ENCODE measurements at regions not wholly inside any gene's neighbourhood (a gene's known extent, or its start where the extent isn't known, plus 50 kb on each side); places are given as distances from the start of the nearest gene placed in this dataset.
"Not testable (repeated sequence)": the region's sequence is repeated elsewhere in the genome, so short reads cannot be mapped to it uniquely, and the experiment has no call there.

DNA sequence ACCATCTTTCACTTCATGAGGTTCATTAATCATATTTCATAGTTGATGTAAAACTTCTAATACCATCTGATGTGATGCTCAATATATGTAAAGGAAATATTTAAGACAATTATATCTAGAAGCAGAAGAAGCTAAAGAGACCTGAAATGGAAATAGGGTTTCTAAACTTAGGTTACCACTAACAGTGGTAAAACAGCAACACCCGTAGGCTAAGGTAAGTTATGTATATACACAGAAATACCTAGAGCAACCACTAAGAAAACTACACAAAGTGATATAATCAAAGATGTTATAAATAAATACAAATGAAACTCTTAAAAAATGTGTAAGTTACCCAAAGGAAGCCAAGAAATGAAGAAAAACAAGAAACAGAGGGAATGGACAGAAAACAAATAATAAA is 61.1 kb upstream of the TNFSF4 start:
- no peak overlapping the region for H3K27ac ChIP-seq
- no peaks in the 10 kb centered on the region for H3K36me3 ChIP-seq
- no peaks in the 10 kb centered on the region for H3K27me3 ChIP-seq
- WGBS, 2 donors: 87 to 100% methylated on average over 1 of the region's 1 CpG
- no peaks in the 10 kb centered on the region for H3K9me3 ChIP-seq
- H3K4me3 ChIP-seq: no peak overlapping the region
- ATAC-seq (ENCODE audit: low FRiP score in 2 of 2): no peak
- no peaks in the 10 kb centered on the region for H3K4me1 ChIP-seq
- TF ChIP-seq POLR2A (IDR thresholded peaks at IDR 0.05): no peak
- TF ChIP-seq POLR2AphosphoS5 (IDR thresholded peaks at IDR 0.05): no peak
- no peak for TF ChIP-seq EP300 (IDR thresholded peaks at IDR 0.05)
- TF ChIP-seq, protein P1, sequence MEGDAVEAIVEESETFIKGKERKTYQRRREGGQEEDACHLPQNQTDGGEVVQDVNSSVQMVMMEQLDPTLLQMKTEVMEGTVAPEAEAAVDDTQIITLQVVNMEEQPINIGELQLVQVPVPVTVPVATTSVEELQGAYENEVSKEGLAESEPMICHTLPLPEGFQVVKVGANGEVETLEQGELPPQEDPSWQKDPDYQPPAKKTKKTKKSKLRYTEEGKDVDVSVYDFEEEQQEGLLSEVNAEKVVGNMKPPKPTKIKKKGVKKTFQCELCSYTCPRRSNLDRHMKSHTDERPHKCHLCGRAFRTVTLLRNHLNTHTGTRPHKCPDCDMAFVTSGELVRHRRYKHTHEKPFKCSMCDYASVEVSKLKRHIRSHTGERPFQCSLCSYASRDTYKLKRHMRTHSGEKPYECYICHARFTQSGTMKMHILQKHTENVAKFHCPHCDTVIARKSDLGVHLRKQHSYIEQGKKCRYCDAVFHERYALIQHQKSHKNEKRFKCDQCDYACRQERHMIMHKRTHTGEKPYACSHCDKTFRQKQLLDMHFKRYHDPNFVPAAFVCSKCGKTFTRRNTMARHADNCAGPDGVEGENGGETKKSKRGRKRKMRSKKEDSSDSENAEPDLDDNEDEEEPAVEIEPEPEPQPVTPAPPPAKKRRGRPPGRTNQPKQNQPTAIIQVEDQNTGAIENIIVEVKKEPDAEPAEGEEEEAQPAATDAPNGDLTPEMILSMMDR (IDR thresholded peaks at IDR 0.05): no peak
- DNase-seq: no peak

DNA sequence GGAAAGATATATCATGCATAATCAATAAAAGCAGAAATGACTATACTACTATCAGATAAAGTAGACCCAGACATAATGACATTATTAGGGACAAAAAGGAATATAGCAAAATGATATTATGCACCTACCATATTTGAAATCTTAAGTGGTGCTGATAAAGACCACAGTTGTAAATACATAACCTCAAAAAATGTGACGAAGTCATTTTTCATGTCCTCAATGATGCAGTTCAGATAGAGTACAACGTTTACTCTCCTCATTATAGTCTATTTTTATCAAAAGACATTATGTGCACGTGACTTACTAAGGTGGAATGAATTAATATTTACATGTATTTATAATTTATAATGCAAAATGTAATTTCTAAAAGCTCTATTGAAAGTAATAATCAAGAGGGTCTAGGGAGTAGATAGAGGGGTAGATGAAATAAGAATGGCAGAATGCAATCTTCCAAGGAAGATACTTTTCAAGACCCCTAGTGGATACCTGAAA is 61.7 kb upstream of the TNFSF4 start:
- no peak for ATAC-seq (ENCODE audit: low FRiP score in 2 of 2)
- no peaks in the 10 kb centered on the region for H3K27me3 ChIP-seq
- no peaks in the 10 kb centered on the region for H3K9me3 ChIP-seq
- H3K4me3 ChIP-seq: no peak overlapping the region
- DNase-seq: no peak
- WGBS, 2 donors: 63 to 77% methylated on average over 3 of the region's 3 CpGs
- no peaks in the 10 kb centered on the region for H3K36me3 ChIP-seq
- H3K4me1 ChIP-seq: no peaks in the 10 kb centered on the region
- no peak for TF ChIP-seq POLR2AphosphoS5 (IDR thresholded peaks at IDR 0.05)
- TF ChIP-seq EP300 (IDR thresholded peaks at IDR 0.05): no peak
- TF ChIP-seq, protein P1 (IDR thresholded peaks at IDR 0.05): no peak
- TF ChIP-seq POLR2A (IDR thresholded peaks at IDR 0.05): no peak
- no peak overlapping the region for H3K27ac ChIP-seq

DNA sequence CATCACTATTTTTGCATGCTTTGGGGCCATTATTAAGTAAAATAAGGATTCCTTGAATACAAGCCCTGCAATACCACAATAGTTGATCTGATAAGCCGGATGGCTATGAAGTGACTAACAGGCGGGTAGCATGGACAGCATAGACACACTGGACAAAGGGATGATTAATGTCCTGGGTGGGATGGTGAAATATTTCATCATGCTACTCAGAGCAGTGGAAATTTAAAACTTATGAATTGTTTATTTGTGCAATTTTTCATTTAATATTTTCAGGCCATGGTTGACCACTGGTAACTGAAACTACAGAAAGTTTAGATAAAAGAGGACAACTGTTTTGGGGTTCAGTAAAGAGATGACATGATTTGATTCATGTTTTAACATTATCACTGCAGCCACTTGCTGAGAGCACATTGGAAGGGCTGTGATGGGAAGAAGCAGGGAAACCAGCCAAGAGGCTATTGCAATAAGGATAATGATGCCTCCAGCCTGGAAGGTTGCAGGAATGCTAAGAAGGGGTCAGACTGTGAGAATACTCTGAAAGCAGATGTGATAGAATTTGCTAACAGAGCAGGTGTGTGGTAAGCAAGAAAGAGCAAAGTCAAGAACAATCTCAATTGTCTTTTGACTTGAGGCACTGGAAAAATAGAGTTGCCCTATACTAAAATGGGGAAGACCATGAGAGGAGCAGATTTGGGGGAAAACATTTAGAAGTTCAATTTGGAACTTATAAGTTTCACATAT is 62.5 kb upstream of the TNFSF4 start:
- Histone ChIP-seq H3K4me3 (no peak overlapping the region), H3K36me3 (no peaks in the 10 kb centered on the region), H3K27me3 (no peaks in the 10 kb centered on the region), H3K4me1 (no peaks in the 10 kb centered on the region), H3K27ac (no peak overlapping the region), H3K9me3 (no peaks in the 10 kb centered on the region)
- no peak for TF ChIP-seq POLR2AphosphoS5 (IDR thresholded peaks at IDR 0.05)
- TF ChIP-seq EP300 (IDR thresholded peaks at IDR 0.05): no peak
- TF ChIP-seq, protein P1 (IDR thresholded peaks at IDR 0.05): no peak
- no peak for TF ChIP-seq POLR2A (IDR thresholded peaks at IDR 0.05)
- no peak for DNase-seq
- WGBS, 2 donors: 75 to 85% methylated on average over 2 of the region's 2 CpGs
- peak in 1 of 2 donors; percentile 84 for ATAC-seq (ENCODE audit: low FRiP score in 2 of 2)

DNA sequence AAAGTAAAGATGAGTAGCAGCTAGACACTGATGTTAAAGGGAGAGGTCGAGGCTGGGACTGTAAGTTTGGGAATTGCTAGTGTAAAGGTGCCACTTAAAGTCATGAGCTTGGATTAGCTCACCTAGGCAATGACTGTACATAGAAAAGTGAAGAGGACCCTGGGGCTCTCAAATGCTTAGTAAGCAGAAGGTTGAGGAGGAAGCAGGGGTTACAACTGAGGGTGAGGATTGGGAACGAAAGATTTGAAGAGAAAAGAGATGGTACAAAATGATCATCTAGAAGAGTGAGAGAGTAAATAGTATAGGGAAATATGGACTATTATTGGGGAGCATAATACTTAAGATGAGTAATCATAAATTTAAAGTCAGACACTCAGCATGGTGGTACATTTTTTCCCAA is 63.1 kb upstream of the TNFSF4 start:
- no peak for ATAC-seq (ENCODE audit: low FRiP score in 2 of 2)
- no peak for DNase-seq
- TF ChIP-seq EP300 (IDR thresholded peaks at IDR 0.05) (no peak), POLR2AphosphoS5 (IDR thresholded peaks at IDR 0.05) (no peak), POLR2A (IDR thresholded peaks at IDR 0.05) (no peak)
- TF ChIP-seq, protein P1 (IDR thresholded peaks at IDR 0.05): no peak
- H3K4me1 ChIP-seq: no peaks in the 10 kb centered on the region
- no peaks in the 10 kb centered on the region for H3K9me3 ChIP-seq
- no peaks in the 10 kb centered on the region for H3K27me3 ChIP-seq
- WGBS, 2 donors: 85 to 88% methylated on average over 2 of the region's 2 CpGs
- no peak overlapping the region for H3K4me3 ChIP-seq
- no peaks in the 10 kb centered on the region for H3K36me3 ChIP-seq
- no peak overlapping the region for H3K27ac ChIP-seq

DNA sequence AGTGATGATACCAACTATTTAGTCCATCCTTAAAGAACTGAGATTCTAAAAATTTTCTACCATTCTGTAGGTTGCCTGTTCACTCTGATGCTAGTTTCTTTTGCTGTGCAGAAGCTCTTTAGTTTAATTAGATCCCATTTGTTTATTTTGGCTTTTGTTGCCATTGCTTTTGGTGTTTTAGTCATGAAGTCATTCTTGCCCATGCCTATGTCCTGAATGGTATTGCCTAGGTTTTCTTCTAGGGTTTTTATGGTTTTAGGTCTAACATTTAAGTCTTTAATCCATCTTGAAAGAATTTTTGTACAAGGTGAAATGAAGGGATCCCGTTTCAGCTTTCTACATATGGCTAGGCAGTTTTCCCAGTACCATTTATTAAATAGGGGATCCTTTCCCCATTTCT is 63.9 kb upstream of the TNFSF4 start:
- ATAC-seq (ENCODE audit: low FRiP score in 2 of 2); DNase-seq; H3K36me3 ChIP-seq; H3K4me1 ChIP-seq; H3K27me3 ChIP-seq; H3K4me3 ChIP-seq; H3K9me3 ChIP-seq; H3K27ac ChIP-seq: not testable (repeated sequence)
- 97% methylated on average over 1 of the region's 1 CpG for WGBS, 2 donors

Measured in upper lobe of left lung (tissue), 6 donors.